Mesenteric fat pad (tissue), 1 donor: ENCODE measurements at regions not wholly inside any gene's neighbourhood (a gene's known extent, or its start where the extent isn't known, plus 50 kb on each side); places are given as distances from the start of the nearest gene placed in this dataset.
"Not testable (repeated sequence)": the region's sequence is repeated elsewhere in the genome, so short reads cannot be mapped to it uniquely, and the experiment has no call there.

ENCODE experiments used
- DNase-seq: peaks from one replicate; pipeline ENCODE4 v3.0.0-alpha.2; 2020; ENCODE audit warnings: low spot score
- donor health status: DM: yes; HTN: yes; CAD: no.

- not testable (repeated sequence) for DNase-seq
These were observed 50.3 kb upstream of the AGAP1 start for GRCh38 chr2:235443580-235443979.
